ENCODE measurements at regions not wholly inside any gene's neighbourhood (a gene's known extent, or its start where the extent isn't known, plus 50 kb on each side); places are given as distances from the start of the nearest gene placed in this dataset.

GRCh38 chr4:128354205-128354821 is 66.7 kb upstream of the PGRMC2 start:
- peak; percentile 8 for FAIRE-seq
- Histone ChIP-seq H3K36me3 (ENCODE audit: control insufficient read depth in 2 of 3, insufficient read depth in 3 of 3, low read length in 3 of 3) (no peaks in the 10 kb centered on the region), H3K9ac (ENCODE audit: low read length in 3 of 3) (no peak overlapping the region), H3K27ac (ENCODE audit: low read depth in 2 of 2, low read length in 2 of 2) (peak overlapping the region; percentile 36 to 74), H3K9me3 (ENCODE audit: control insufficient read depth in 2 of 3, insufficient read depth in 1 of 3, low read length in 3 of 3) (no peaks in the 10 kb centered on the region), H3K27me3 (ENCODE audit: control insufficient read depth, insufficient read depth, low read length) (no peaks in the 10 kb centered on the region), H3K4me3 (ENCODE audit: low read length in 3 of 3) (no peak overlapping the region), H3K4me1 (ENCODE audit: control insufficient read depth in 2 of 3, insufficient read depth in 2 of 3, low read depth in 1 of 3, low read length in 3 of 3) (peaks cover 2 to 20% (median 11%) of the 10 kb centered on the region in 3 donors)
- TF ChIP-seq CTCF (IDR thresholded peaks at IDR 0.05; ENCODE audit: borderline replicate concordance, extremely low read depth, insufficient read depth), result no peak
- intact Hi-C loops (cut with DNase I), result no loop called here
- DNase-seq, result peak; percentile 28 to 79 (median 58)

GRCh38 chr4:128353791-128354190 is 66.2 kb upstream of the PGRMC2 start:
- Histone ChIP-seq H3K27ac (ENCODE audit: low read depth in 2 of 2, low read length in 2 of 2) (peak overlapping the region; percentile 36 to 74), H3K4me1 (ENCODE audit: control insufficient read depth in 2 of 3, insufficient read depth in 2 of 3, low read depth in 1 of 3, low read length in 3 of 3) (peaks cover 2 to 20% (median 11%) of the 10 kb centered on the region in 3 donors), H3K9me3 (ENCODE audit: control insufficient read depth in 2 of 3, insufficient read depth in 1 of 3, low read length in 3 of 3) (no peaks in the 10 kb centered on the region), H3K27me3 (ENCODE audit: control insufficient read depth, insufficient read depth, low read length) (no peaks in the 10 kb centered on the region), H3K4me3 (ENCODE audit: low read length in 3 of 3) (no peak overlapping the region), H3K36me3 (ENCODE audit: control insufficient read depth in 2 of 3, insufficient read depth in 3 of 3, low read length in 3 of 3) (no peaks in the 10 kb centered on the region), H3K9ac (ENCODE audit: low read length in 3 of 3) (no peak overlapping the region)
- DNase-seq (peak in 2 of 5 donors; percentile 27 to 35), FAIRE-seq (no peak)
- intact Hi-C loops (cut with DNase I), result no loop called here
- no peak for TF ChIP-seq CTCF (IDR thresholded peaks at IDR 0.05; ENCODE audit: borderline replicate concordance, extremely low read depth, insufficient read depth)

- no peak for FAIRE-seq
- Histone ChIP-seq H3K9ac (ENCODE audit: low read length in 3 of 3) (no peak overlapping the region), H3K36me3 (ENCODE audit: control insufficient read depth in 2 of 3, insufficient read depth in 3 of 3, low read length in 3 of 3) (no peaks in the 10 kb centered on the region), H3K4me1 (ENCODE audit: control insufficient read depth in 2 of 3, insufficient read depth in 2 of 3, low read depth in 1 of 3, low read length in 3 of 3) (peaks cover 2 to 20% (median 6%) of the 10 kb centered on the region in 3 donors), H3K27me3 (ENCODE audit: control insufficient read depth, insufficient read depth, low read length) (no peaks in the 10 kb centered on the region), H3K9me3 (ENCODE audit: control insufficient read depth in 2 of 3, insufficient read depth in 1 of 3, low read length in 3 of 3) (no peaks in the 10 kb centered on the region), H3K27ac (ENCODE audit: low read depth in 2 of 2, low read length in 2 of 2) (no peak overlapping the region), H3K4me3 (ENCODE audit: low read length in 3 of 3) (no peak overlapping the region)
- TF ChIP-seq CTCF (IDR thresholded peaks at IDR 0.05; ENCODE audit: borderline replicate concordance, extremely low read depth, insufficient read depth), result no peak
- intact Hi-C loops (cut with DNase I), result no loop called here
- DNase-seq, result no peak
Measured at GRCh38 chr4:128351502-128351901, 63.9 kb upstream of the PGRMC2 start.
